HEK293T (cell line): ENCODE measurements at regions not wholly inside any gene's neighbourhood (a gene's known extent, or its start where the extent isn't known, plus 50 kb on each side); places are given as distances from the start of the nearest gene placed in this dataset.

Source experiments
- CTCF ChIA-PET: fragments of 350-600 bp; formaldehyde crosslinking; extraction: SDS; loops from one replicate; lab custom pipeline; 2021; ENCODE audit warnings: antibody characterized with exemption, inconsistent platforms; lab: Yijun Ruan, JAX
- POLR2A ChIA-PET: fragments of 350-600 bp; formaldehyde crosslinking; extraction: SDS; loops from one replicate; lab custom pipeline; 2020; ENCODE audit warnings: antibody characterized with exemption, inconsistent platforms; lab: Yijun Ruan, JAX
- DNase-seq: peaks from one replicate; pipeline ENCODE4 v3.0.0; 2012; ENCODE audit warnings: mixed read lengths; ENCODE audit errors: extremely low spot score
- ARNT ChIP-seq: fragments of 450-650 bp; IDR thresholded peaks from 2 replicates; pipeline ENCODE4 v1.6.1; 2017; ENCODE audit warnings: mild to moderate bottlenecking
- BHLHE40 ChIP-seq: fragments of 450-650 bp; IDR thresholded peaks from 2 replicates; pipeline ENCODE4 v1.6.1; 2016; ENCODE audit warnings: mild to moderate bottlenecking, moderate library complexity, borderline replicate concordance
- CTBP1 ChIP-seq: fragments of 450-650 bp; IDR thresholded peaks from 2 replicates; pipeline ENCODE4 v1.6.1; 2016; ENCODE audit warnings: borderline replicate concordance
- ELF4 ChIP-seq: fragments of 450-650 bp; IDR thresholded peaks from 2 replicates; pipeline ENCODE4 v1.6.1; 2017; ENCODE audit warnings: antibody characterized with exemption
- FOXA1 ChIP-seq: fragments of 450-650 bp; IDR thresholded peaks from 2 replicates; pipeline ENCODE4 v1.6.1; 2016; ENCODE audit warnings: mild to moderate bottlenecking
- FOXK2 ChIP-seq: fragments of 450-650 bp; IDR thresholded peaks from 2 replicates; pipeline ENCODE4 v1.6.1; 2016; ENCODE audit warnings: mild to moderate bottlenecking
- FOXM1 ChIP-seq: fragments of 450-650 bp; IDR thresholded peaks from 2 replicates; pipeline ENCODE4 v1.6.1; 2017; ENCODE audit warnings: mild to moderate bottlenecking, borderline replicate concordance
- HDGF ChIP-seq: fragments of 450-650 bp; IDR thresholded peaks from 2 replicates; pipeline ENCODE4 v1.6.1; 2017; ENCODE audit warnings: antibody characterized with exemption, borderline replicate concordance
- L3MBTL2 ChIP-seq: fragments of 450-650 bp; conservative IDR thresholded peaks from 2 replicates; pipeline ENCODE4 v1.6.1; 2016; ENCODE audit warnings: mild to moderate bottlenecking
- LEF1 ChIP-seq: fragments of 450-650 bp; IDR thresholded peaks from 2 replicates; pipeline ENCODE4 v1.6.1; 2017; ENCODE audit warnings: mild to moderate bottlenecking, borderline replicate concordance
- NFRKB ChIP-seq: fragments of 450-650 bp; IDR thresholded peaks from 2 replicates; pipeline ENCODE4 v1.6.1; 2016; ENCODE audit warnings: mild to moderate bottlenecking, moderate library complexity
- SP1 ChIP-seq: fragments of 450-650 bp; IDR thresholded peaks from 2 replicates; pipeline ENCODE4 v1.6.1; 2017
- SUZ12 ChIP-seq: fragments of 450-650 bp; IDR thresholded peaks from 2 replicates; pipeline ENCODE4 v1.6.1; 2016; ENCODE audit warnings: mild to moderate bottlenecking
- TARDBP ChIP-seq: fragments of 450-650 bp; IDR thresholded peaks from 2 replicates; pipeline ENCODE4 v1.6.1; 2016
- ZNF384 ChIP-seq: fragments of 450-650 bp; IDR thresholded peaks from 2 replicates; pipeline ENCODE4 v1.6.1; 2016
- TF ChIP-seq, protein P1 (sequence below): fragments of 450-650 bp; IDR thresholded peaks from 2 replicates; pipeline ENCODE4 v1.6.1; 2016

DNA sequence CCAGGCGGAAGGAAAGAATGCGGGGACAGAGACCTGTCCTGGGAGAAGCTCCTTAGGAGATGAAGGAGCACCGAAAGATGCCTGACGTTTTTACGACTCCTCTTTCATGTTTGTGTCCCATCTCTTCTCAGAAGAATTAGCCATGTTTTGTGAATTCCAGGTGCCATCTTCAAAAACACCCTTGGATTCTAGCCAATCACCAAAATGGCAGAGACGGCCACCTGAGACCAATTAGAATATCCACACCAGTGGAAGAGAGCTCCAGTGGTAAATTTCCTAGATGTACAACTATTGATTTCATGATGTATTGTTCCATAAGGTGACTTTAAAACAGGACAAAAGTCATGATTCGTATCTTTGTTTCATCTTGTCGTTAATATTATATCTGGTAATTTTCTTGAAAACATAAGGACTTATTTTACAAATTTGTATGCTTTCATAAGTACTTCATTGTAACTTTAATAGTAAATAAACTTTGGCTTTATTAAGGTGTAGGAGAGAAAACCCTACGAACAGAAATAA lies 62.3 kb upstream of the NUDT4 start:
- ChIA-PET CTCF (interaction anchor here (0.6 kb wide), 1 partner anchor 17 kb away, joined by 3 read pairs; no protein-coding TSS in a partner anchor), POLR2A (no interaction called here)
- no peak for DNase-seq
- no peak for TF ChIP-seq FOXK2
- no peak for TF ChIP-seq FOXA1
- TF ChIP-seq SUZ12 = no peak
- no peak for TF ChIP-seq SP1
- TF ChIP-seq NFRKB = no peak
- no peak for TF ChIP-seq ELF4
- no peak for TF ChIP-seq FOXM1
- no peak for TF ChIP-seq ARNT
- TF ChIP-seq L3MBTL2 = no peak
- TF ChIP-seq CTBP1 = no peak
- no peak for TF ChIP-seq BHLHE40
- TF ChIP-seq TARDBP = no peak
- no peak for TF ChIP-seq LEF1
- no peak for TF ChIP-seq HDGF
- TF ChIP-seq, protein P1, sequence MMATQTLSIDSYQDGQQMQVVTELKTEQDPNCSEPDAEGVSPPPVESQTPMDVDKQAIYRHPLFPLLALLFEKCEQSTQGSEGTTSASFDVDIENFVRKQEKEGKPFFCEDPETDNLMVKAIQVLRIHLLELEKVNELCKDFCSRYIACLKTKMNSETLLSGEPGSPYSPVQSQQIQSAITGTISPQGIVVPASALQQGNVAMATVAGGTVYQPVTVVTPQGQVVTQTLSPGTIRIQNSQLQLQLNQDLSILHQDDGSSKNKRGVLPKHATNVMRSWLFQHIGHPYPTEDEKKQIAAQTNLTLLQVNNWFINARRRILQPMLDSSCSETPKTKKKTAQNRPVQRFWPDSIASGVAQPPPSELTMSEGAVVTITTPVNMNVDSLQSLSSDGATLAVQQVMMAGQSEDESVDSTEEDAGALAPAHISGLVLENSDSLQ = no peak
- no peak for TF ChIP-seq ZNF384

DNA sequence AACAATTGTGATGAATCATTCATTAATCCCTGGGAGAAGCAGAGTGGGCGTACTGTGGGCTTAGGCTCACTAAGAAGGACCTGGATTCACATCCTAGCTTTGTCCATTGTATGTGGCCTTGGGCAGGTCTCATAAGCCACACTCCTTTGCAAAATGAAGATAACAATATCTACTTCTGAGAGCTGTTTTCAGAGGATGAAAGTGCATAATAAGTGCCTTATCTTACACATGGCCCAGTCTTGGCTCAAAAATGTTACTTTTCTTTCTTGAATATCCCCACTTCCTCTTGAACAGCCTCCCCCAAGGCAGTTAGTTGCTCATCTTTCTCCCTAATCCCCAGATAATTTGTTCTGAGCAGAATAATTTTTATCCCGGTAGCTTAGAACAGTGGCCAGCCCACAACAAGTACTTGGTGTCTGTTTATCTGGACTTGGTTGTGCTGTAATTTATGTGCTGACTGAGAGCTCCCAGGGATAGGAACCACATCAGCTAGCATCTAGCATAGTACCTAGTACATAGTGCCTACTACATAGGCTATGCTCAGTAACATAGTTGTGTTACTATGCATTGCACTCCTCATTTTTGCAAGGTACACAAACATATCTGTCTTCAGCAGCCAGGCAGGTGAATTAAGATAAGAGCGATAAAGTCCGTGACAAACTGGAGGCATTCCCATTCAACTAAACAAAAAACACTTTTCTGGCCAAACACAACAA lies 61.7 kb upstream of the NUDT4 start:
- CTCF ChIA-PET = no interaction called here
- POLR2A ChIA-PET = no interaction called here
- DNase-seq = no peak
- TF ChIP-seq ELF4 (no peak), NFRKB (no peak), ZNF384 (no peak), SUZ12 (no peak), FOXM1 (no peak), LEF1 (no peak), BHLHE40 (no peak), FOXK2 (no peak), TARDBP (no peak), L3MBTL2 (no peak), SP1 (no peak), CTBP1 (no peak), ARNT (no peak), HDGF (no peak), FOXA1 (no peak)
- TF ChIP-seq, protein P1 = no peak

DNA sequence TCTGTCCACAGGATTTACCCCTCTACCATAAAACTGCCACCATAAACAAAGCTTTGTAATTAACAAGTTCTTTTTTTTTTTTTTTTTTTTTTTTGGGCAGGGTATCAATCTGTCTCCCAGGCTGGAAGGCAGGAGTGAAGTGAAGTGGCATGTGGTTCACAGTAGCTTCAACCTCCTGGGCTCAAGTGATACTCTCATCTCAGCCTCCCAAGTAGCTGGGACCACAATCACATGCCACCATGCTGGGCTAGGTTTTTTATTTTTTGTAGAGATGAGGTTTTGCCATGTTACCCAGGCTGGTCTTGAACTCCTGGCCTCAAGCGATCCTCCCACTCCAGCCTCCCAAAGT lies 61.1 kb upstream of the NUDT4 start:
- POLR2A ChIA-PET = no interaction called here
- CTCF ChIA-PET = no interaction called here
- no peak for TF ChIP-seq BHLHE40
- no peak for TF ChIP-seq SP1
- TF ChIP-seq ZNF384 = peak; percentile 40; the same call in 1 of the 2 replicates
- no peak for TF ChIP-seq ARNT
- no peak for DNase-seq

DNA sequence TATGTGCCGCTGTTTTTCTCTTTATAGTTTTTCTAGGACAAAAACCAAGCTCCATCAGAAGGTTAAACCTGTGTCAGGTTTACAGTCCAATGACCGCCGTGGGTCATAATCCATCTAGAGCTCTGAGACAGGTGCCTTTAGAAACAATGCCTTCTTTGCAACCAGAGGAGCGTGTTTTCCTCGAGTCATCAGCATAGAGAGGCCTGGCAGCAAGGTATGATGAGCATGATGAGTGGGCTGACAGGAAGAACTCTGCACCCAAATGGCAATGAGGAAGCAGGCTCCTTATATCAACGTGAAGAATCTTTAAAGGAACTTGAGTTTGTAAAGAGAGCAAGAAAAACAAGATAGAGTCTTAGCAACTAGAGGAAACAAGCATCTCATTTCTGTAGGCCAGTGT lies 60.5 kb upstream of the NUDT4 start:
- POLR2A ChIA-PET = no interaction called here
- DNase-seq = no peak
- TF ChIP-seq CTBP1 (no peak), SUZ12 (no peak), LEF1 (no peak), TARDBP (no peak), FOXM1 (no peak), FOXK2 (no peak), ELF4 (no peak), FOXA1 (no peak), ZNF384 (no peak), HDGF (no peak), ARNT (no peak), SP1 (no peak), BHLHE40 (no peak)
- TF ChIP-seq, protein P1 = no peak
- CTCF ChIA-PET = no interaction called here

DNA sequence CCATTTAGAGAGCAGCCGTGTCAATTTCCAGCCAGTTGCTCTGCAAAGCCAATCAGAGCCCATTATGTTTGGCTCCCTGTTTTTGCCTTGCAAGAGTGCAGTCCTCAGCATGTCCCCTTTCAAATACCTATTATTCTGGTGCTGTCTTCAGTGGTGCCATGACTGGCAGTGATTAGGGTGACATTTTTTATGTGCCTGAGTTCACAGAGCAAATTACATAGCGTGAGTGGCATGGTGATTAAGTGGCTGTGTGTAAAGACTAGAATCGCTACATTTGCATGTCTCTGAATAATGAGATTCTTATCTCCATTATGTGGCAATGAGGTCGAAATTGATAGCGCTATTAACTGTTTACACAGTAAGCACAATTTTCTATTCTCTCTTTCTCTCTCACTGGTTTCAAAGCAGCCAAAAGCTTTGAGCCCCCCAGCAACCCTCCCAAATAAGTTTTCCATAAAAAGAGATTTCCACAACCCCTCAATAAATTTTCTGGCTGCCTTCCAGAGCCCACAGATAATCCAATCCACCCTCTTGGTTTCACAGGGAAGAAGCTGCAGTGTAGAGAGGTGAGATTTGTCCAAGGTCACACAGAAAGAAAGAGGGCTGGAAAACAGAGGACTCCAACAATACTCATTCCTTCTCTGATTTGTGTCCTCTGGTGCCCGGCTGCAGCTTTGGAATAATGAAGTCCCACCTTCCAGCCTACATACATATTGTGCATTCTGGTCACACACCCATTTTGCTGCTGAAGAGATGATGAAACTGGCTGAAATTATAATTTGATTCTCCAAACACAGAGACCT lies 58.8 kb upstream of the NUDT4 start:
- TF ChIP-seq SUZ12 = no peak
- TF ChIP-seq, protein P1 = peak; percentile 12; the same call in 1 of the 2 replicates
- ChIA-PET CTCF (interaction anchor here (0.7 kb wide), 1 partner anchor 22 kb away, joined by 3 read pairs; no protein-coding TSS in a partner anchor), POLR2A (interaction anchor here (0.7 kb wide), 1 partner anchor 9 kb away, joined by 3 read pairs; no protein-coding TSS in a partner anchor)
- DNase-seq = no peak
